Uterus (tissue), 3 donors: ENCODE measurements at regions not wholly inside any gene's neighbourhood (a gene's known extent, or its start where the extent isn't known, plus 50 kb on each side); places are given as distances from the start of the nearest gene placed in this dataset.
A peak's percentile ranks its signal among the peaks of the same experiment; 100 is the strongest.

Experiments used
- DNase-seq, 2 donors: peaks; one replicate each; pipeline ENCODE4 v3.0.0-alpha.2; 2019 to 2020
- H3K27ac ChIP-seq, 2 donors: fragments of 200-600 bp; sonication (generic); 1 replicate in 1 of 2; 2 replicates in 1 of 2; pipeline ENCODE4 v1.5.1; 2016 to 2018
- H3K27me3 ChIP-seq, 2 donors: fragments of 200-600 bp; sonication (generic); one replicate each; pipeline ENCODE4 v1.5.1; 2018 to 2019; ENCODE audit warnings: control low read depth in 1 of 2
- H3K36me3 ChIP-seq, 2 donors: fragments of 200-600 bp; sonication (generic); one replicate each; pipeline ENCODE4 v1.5.1; 2019; ENCODE audit warnings: control low read depth in 1 of 2
- H3K4me1 ChIP-seq, 2 donors: fragments of 200-600 bp; sonication (generic); one replicate each; pipeline ENCODE4 v1.5.1; 2018 to 2019; ENCODE audit warnings: control low read depth in 1 of 2
- H3K4me3 ChIP-seq, 2 donors: fragments of 200-600 bp; sonication (generic); 1 replicate in 1 of 2; 2 replicates in 1 of 2; pipeline ENCODE4 v1.5.1; 2018 to 2019; ENCODE audit warnings: mild to moderate bottlenecking in 1 of 2
- H3K9me3 ChIP-seq, 2 donors: fragments of 200-600 bp; sonication (generic); one replicate each; pipeline ENCODE4 v1.5.1; 2019; ENCODE audit warnings: control low read depth in 1 of 2
- CTCF ChIP-seq, 4 experiments: fragments of 200-600 bp in 2 of 4; fragments of 450-650 bp in 2 of 4; sonication (generic) in 2 of 4; IDR thresholded peaks; one replicate each; pipeline ENCODE4 v1.5.1; 2016 to 2019; ENCODE audit warnings: antibody characterized with exemption in 4 of 4, mild to moderate bottlenecking in 2 of 4, moderate library complexity in 1 of 4
- POLR2A ChIP-seq, 2 donors: fragments of 450-650 bp; IDR thresholded peaks; one replicate each; pipeline ENCODE4 v1.6.1; 2016; ENCODE audit warnings: antibody characterized with exemption in 2 of 2, mild to moderate bottlenecking in 1 of 2, moderate library complexity in 1 of 2
- intact Hi-C: fragments of 100-400 bp; cut with DNase I; formaldehyde crosslinking; loops from one replicate; pipeline ENCODE4 v1.15.1; 2023; ENCODE audit warnings: low total_unique reads
- donor health status: DM: yes; HTN: yes; CAD: no.

- TF ChIP-seq POLR2A (IDR thresholded peaks at IDR 0.05) (no peak), CTCF (IDR thresholded peaks at IDR 0.05) (no peak)
- DNase-seq, result no peak
Observed at GRCh38 chr7:157470701-157471131, 133.9 kb downstream of the DNAJB6 start.

GRCh38 chr7:157471259-157472125 lies 134.7 kb downstream of the DNAJB6 start:
- DNase-seq, result no peak
- Histone ChIP-seq H3K27me3 (no peaks in the 10 kb centered on the region), H3K4me1 (no peaks in the 10 kb centered on the region), H3K36me3 (no peaks in the 10 kb centered on the region), H3K4me3 (no peak overlapping the region), H3K9me3 (no peaks in the 10 kb centered on the region), H3K27ac (no peak overlapping the region)
- no peak for TF ChIP-seq POLR2A (IDR thresholded peaks at IDR 0.05)
- TF ChIP-seq CTCF (IDR thresholded peaks at IDR 0.05), result no peak
- intact Hi-C loops, result no loop called here

More at GRCh38 chr7:157470701-157471131, 133.9 kb downstream of the DNAJB6 start:
- H3K4me1 ChIP-seq, result no peaks in the 10 kb centered on the region
- intact Hi-C loops, result no loop called here
- no peaks in the 10 kb centered on the region for H3K36me3 ChIP-seq
- no peak overlapping the region for H3K27ac ChIP-seq
- no peak overlapping the region for H3K4me3 ChIP-seq
- H3K9me3 ChIP-seq, result no peaks in the 10 kb centered on the region
- no peaks in the 10 kb centered on the region for H3K27me3 ChIP-seq

DNA sequence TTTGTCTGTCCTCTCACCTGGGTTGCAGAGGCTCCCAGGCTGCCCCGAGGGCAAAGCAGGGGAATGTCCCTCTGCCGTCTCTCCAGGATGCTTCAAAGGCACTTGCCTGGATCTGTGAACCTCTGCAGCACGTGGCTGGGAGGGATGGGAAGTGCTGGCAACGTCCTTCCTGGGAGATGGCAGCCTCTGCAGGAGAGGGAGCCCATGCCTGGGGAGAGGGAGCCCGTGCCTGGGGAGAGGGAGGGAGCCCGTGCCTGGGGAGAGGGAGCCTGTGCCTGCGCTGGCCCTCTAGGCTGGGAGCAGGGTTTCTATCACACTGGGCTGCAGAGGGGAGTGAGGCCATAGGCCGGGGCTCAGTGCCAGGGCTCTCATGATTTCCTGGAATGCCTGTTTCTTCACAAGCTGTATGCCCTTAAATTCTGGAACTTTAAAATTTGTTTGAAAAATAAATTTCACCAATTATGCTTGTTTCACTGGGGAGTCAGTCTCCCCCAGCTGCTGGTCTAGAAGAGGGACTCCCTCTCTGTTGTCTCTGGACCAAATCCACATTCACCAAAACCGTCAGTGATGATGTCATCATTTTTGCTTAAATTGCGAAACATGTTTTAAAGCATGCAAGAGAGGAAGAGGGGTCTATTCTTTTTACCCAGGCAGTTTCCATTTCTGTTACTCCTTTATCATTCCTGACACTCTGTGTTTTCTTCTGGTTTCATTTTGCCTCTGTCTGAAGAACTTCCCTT lies 135.7 kb downstream of the DNAJB6 start:
- H3K27ac ChIP-seq, result no peak overlapping the region
- TF ChIP-seq POLR2A (IDR thresholded peaks at IDR 0.05), result no peak
- no peak for TF ChIP-seq CTCF (IDR thresholded peaks at IDR 0.05)
- H3K36me3 ChIP-seq, result no peaks in the 10 kb centered on the region
- H3K27me3 ChIP-seq, result no peaks in the 10 kb centered on the region
- intact Hi-C loops, result no loop called here
- H3K4me3 ChIP-seq, result no peak overlapping the region
- no peaks in the 10 kb centered on the region for H3K9me3 ChIP-seq
- DNase-seq, result no peak
- H3K4me1 ChIP-seq, result no peaks in the 10 kb centered on the region

- TF ChIP-seq CTCF (IDR thresholded peaks at IDR 0.05) (no peak), POLR2A (IDR thresholded peaks at IDR 0.05) (no peak)
- H3K4me3 ChIP-seq, result no peak overlapping the region
- intact Hi-C loops, result no loop called here
- H3K9me3 ChIP-seq, result no peaks in the 10 kb centered on the region
- no peaks in the 10 kb centered on the region for H3K27me3 ChIP-seq
- H3K27ac ChIP-seq, result no peak overlapping the region
- no peaks in the 10 kb centered on the region for H3K36me3 ChIP-seq
- H3K4me1 ChIP-seq, result no peaks in the 10 kb centered on the region
- peak in 1 of 2 donors; percentile 2 for DNase-seq
Observed at GRCh38 chr7:157473051-157473569, 136.3 kb downstream of the DNAJB6 start.

DNA sequence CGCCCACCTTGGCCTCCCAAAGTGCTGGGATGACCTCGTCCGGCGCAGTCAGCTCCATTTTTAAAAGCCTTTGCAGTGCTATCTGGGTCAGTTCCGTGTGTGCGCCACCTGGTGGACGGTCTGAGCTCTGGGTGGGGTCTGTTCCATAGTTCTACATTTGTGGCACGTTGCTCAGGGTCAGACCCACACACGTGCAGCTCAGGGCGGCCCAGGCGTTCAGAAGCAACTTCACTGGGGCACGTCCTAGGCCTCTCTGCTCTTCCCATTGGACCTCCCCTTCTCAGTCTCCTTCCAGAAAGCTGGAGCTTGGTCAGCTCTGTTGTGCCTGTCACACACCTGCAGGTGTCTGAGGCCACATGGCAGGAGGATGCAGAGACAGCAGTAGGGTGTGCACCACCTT lies 137.9 kb downstream of the DNAJB6 start:
- Histone ChIP-seq H3K36me3 (no peaks in the 10 kb centered on the region), H3K9me3 (no peaks in the 10 kb centered on the region), H3K4me3 (no peak overlapping the region), H3K27me3 (no peaks in the 10 kb centered on the region), H3K27ac (no peak overlapping the region), H3K4me1 (no peaks in the 10 kb centered on the region)
- TF ChIP-seq POLR2A (IDR thresholded peaks at IDR 0.05) (no peak), CTCF (IDR thresholded peaks at IDR 0.05) (no peak)
- DNase-seq, result peak in 1 of 2 donors; percentile 7
- intact Hi-C loops, result no loop called here
